Heart left ventricle (tissue), 16 donors: ENCODE measurements at regions not wholly inside any gene's neighbourhood (a gene's known extent, or its start where the extent isn't known, plus 50 kb on each side); places are given as distances from the start of the nearest gene placed in this dataset.

Source experiments
- ATAC-seq, 4 donors: fragments of 200-7000 bp; cut with Tn5 transposase; one replicate each; pipeline ENCODE4 v1.9.1; 2020 to 2022; ENCODE audit warnings: moderate library complexity in 4 of 4, mild to moderate bottlenecking in 3 of 4, moderate number of reproducible peaks in 1 of 4
- DNase-seq, 5 donors: peaks; one replicate each; pipeline ENCODE4 v3.0.0-alpha.2; 2020
- H3K27ac ChIP-seq, 12 donors: fragments of 200-600 bp; sonication (generic) in 4 of 12; one replicate each; pipeline versions ENCODE4 v1.5.0 to v1.8.0; 2016 to 2022; ENCODE audit warnings: mild to moderate bottlenecking in 2 of 12
- H3K27me3 ChIP-seq, 9 donors: fragments of 200-600 bp; sonication (generic) in 2 of 9; one replicate each; pipeline versions ENCODE4 v1.5.1 to v1.8.0; 2016 to 2022; ENCODE audit warnings: mild to moderate bottlenecking in 3 of 9
- H3K36me3 ChIP-seq, 9 donors: fragments of 200-600 bp; sonication (generic) in 2 of 9; one replicate each; pipeline versions ENCODE4 v1.5.0 to v1.8.0; 2018 to 2022; ENCODE audit warnings: mild to moderate bottlenecking in 2 of 9
- H3K4me1 ChIP-seq, 12 donors: fragments of 200-600 bp; sonication (generic) in 4 of 12; one replicate each; pipeline versions ENCODE4 v1.5.0 to v1.8.0; 2016 to 2022; ENCODE audit warnings: mild to moderate bottlenecking in 3 of 12
- H3K4me3 ChIP-seq, 12 donors: fragments of 200-600 bp; sonication (generic) in 4 of 12; one replicate each; pipeline versions ENCODE4 v1.5.0 to v1.8.0; 2017 to 2022; ENCODE audit warnings: mild to moderate bottlenecking in 9 of 12, moderate library complexity in 4 of 12
- H3K9me3 ChIP-seq, 12 donors: fragments of 200-600 bp; sonication (generic) in 4 of 12; one replicate each; pipeline versions ENCODE4 v1.5.0 to v1.8.0; 2016 to 2022; ENCODE audit warnings: mild to moderate bottlenecking in 1 of 12
- POLR2A ChIP-seq, 2 donors: fragments of 450-650 bp; IDR thresholded peaks; one replicate each; pipeline ENCODE4 v1.6.1; 2017; ENCODE audit warnings: antibody characterized with exemption in 2 of 2, mild to moderate bottlenecking in 2 of 2, moderate library complexity in 2 of 2
- WGBS, 4 donors: extraction: QIAGEN DNeasy Blood & Tissue Kit in 2 of 4; methylation state at CpG; one replicate each; pipeline versions ENCODE4 v1.1.5 to v1.1.7; 2013 to 2018; 5-methylcytosine and 5-hydroxymethylcytosine counted together
- intact Hi-C, 10 donors: fragments of 100-400 bp; cut with DNase I; formaldehyde crosslinking; loops; one replicate each; pipeline versions ENCODE4 v1.11.1 to v1.14.2; 2022
- TF ChIP-seq, protein P1 (sequence below), 12 donors: fragments of 200-600 bp; sonication (generic) in 4 of 12; IDR thresholded peaks; one replicate each; pipeline versions ENCODE4 v1.5.0 to v1.8.0; 2018 to 2022; ENCODE audit warnings: antibody characterized with exemption in 12 of 12, mild to moderate bottlenecking in 5 of 12
- donor health status: ischemic (EF 13 %, LVEDD 7.1; RV severe dilation, severe dysfunction).
- donor health status: healthy with polysubstance abuse.
- donor health status: DM: no; HTN: yes; CAD: no.
- donor health status: DM: no; HTN: no; CAD: no.
- donor health status: ischemic (EF 25% LVEDD 6.9; RV normal size, moderate dysfunction).
- donor health status: ischemic (EF 25% LVEDD 5.7; RV mildly dilated, moderate dysfunction).
- donor health status: healthy.
- donor health status: DM: yes; HTN: yes; CAD: no.
- donor health status: ischemic (EF 35%, LVEDD 5.7; RV mildly dilated, moderate dysfunction).
- donor health status: nonischemic (EF 11% LVEDD 7.7; RV severe dilation, severe dysfunction).
- donor health status: DM: yes; HTN: yes; CAD: no.
- donor health status: PGD.
- donor health status: ischemic (EF 29% LVEDD 5.4; RV normal size, mild dysfunction).
- donor health status: nonischemic (EF 23%, LVEDD 6.1; RV moderate dilation, normal function).

DNA sequence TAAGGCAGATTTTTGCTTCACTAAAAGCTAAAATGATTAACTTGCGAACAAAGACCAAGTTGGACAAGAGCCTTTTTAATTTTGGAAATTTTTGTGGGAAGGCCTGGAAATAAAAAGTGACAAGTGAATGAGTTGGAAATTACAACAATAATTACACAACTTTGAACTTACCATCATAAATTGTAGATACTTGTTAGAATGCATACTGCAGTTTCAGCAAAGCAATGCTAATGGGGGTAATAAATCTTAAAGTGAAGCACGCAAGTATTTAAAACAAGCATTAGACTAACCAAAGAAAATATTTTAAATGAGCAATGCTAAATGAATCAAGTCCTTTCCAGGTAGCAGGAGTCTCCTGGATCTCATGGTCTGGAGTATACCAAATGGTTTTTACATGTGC lies 83.2 kb upstream of the EYA4 start:
- TF ChIP-seq, protein P1, sequence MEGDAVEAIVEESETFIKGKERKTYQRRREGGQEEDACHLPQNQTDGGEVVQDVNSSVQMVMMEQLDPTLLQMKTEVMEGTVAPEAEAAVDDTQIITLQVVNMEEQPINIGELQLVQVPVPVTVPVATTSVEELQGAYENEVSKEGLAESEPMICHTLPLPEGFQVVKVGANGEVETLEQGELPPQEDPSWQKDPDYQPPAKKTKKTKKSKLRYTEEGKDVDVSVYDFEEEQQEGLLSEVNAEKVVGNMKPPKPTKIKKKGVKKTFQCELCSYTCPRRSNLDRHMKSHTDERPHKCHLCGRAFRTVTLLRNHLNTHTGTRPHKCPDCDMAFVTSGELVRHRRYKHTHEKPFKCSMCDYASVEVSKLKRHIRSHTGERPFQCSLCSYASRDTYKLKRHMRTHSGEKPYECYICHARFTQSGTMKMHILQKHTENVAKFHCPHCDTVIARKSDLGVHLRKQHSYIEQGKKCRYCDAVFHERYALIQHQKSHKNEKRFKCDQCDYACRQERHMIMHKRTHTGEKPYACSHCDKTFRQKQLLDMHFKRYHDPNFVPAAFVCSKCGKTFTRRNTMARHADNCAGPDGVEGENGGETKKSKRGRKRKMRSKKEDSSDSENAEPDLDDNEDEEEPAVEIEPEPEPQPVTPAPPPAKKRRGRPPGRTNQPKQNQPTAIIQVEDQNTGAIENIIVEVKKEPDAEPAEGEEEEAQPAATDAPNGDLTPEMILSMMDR (IDR thresholded peaks at IDR 0.05), result no peak
- TF ChIP-seq POLR2A (IDR thresholded peaks at IDR 0.05), result no peak
- no peaks in the 10 kb centered on the region for H3K36me3 ChIP-seq
- H3K27ac ChIP-seq, result no peak overlapping the region
- no peaks in the 10 kb centered on the region for H3K27me3 ChIP-seq
- no peaks in the 10 kb centered on the region for H3K4me1 ChIP-seq
- peaks cover 0 to 6% (median 0%) of the 10 kb centered on the region in 12 donors for H3K9me3 ChIP-seq
- intact Hi-C loops, result loop anchor here in 1 of 10 donors (10.0 kb wide), 1 partner anchor 593 kb away; no protein-coding TSS in a partner anchor
- DNase-seq, result no peak
- H3K4me3 ChIP-seq, result no peak overlapping the region
- no peak for ATAC-seq
- WGBS, 4 donors, result 90 to 96% (median 93%) methylated on average over 2 of the region's 2 CpGs

DNA sequence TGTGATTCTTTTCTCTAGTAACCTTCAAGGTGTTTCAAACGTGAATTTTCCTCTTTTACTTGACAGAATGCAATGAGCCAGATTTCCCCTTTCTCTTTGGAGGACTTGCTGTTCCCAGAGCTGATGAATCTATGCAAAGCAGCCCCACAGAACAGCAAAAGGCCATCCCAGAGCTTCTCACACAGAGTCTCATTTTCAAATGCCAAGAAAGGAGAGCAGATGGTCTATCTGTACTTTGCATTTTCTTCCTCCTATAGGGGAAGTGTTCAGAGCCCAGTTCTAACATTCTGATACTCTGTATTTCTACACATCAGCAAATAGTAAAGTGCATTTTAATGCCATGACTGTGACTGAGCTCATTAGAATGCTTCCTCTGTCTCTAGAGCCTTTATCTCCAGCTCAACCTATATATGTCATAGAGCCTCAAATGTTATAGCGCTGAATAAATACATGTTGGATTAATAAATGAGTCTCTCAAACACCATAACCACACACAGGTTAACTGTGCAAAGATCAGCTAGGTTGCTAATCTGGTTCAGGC lies 81.8 kb upstream of the EYA4 start:
- Histone ChIP-seq H3K4me1 (no peaks in the 10 kb centered on the region), H3K27me3 (no peaks in the 10 kb centered on the region), H3K27ac (no peak overlapping the region), H3K36me3 (no peaks in the 10 kb centered on the region), H3K9me3 (peaks cover 0 to 3% (median 0%) of the 10 kb centered on the region in 12 donors), H3K4me3 (no peak overlapping the region)
- ATAC-seq (no peak), DNase-seq (no peak)
- intact Hi-C loops, result loop anchor here in 1 of 10 donors (10.0 kb wide), 1 partner anchor 595 kb away; no protein-coding TSS in a partner anchor
- 54 to 67% (median 60%) methylated on average over 2 of the region's 2 CpGs for WGBS, 4 donors
- TF ChIP-seq, protein P1 (IDR thresholded peaks at IDR 0.05), result no peak
- TF ChIP-seq POLR2A (IDR thresholded peaks at IDR 0.05), result no peak

DNA sequence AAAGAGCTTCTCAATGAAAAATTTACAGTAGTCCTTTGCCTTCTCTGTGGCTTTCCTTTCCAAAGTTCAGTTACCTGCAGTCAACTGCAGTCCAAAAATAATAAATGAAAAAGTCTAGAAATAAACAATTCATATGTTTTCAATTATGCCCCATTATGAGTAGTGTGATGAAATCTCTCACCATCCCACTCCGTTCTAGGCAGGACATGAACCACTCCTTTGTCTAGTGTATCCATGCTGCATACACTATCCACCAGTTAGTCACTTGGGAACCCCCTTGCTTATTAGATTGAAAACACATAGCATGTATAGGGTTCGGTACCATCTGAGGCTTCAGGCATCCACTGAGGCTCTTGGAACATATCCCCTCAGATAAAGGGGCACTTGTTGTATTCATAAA lies 80.6 kb upstream of the EYA4 start:
- 70 to 83% (median 75%) methylated on average over 2 of the region's 2 CpGs for WGBS, 4 donors
- intact Hi-C loops, result loop anchor here in 2 of 10 donors (10.0 kb wide), 1 partner anchor 196 kb away; no protein-coding TSS in a partner anchor
- Histone ChIP-seq H3K4me1 (no peaks in the 10 kb centered on the region), H3K27me3 (no peaks in the 10 kb centered on the region), H3K36me3 (no peaks in the 10 kb centered on the region), H3K9me3 (no peaks in the 10 kb centered on the region), H3K27ac (no peak overlapping the region), H3K4me3 (no peak overlapping the region)
- no peak for ATAC-seq
- no peak for TF ChIP-seq POLR2A (IDR thresholded peaks at IDR 0.05)
- TF ChIP-seq, protein P1 (IDR thresholded peaks at IDR 0.05), result no peak
- no peak for DNase-seq

DNA sequence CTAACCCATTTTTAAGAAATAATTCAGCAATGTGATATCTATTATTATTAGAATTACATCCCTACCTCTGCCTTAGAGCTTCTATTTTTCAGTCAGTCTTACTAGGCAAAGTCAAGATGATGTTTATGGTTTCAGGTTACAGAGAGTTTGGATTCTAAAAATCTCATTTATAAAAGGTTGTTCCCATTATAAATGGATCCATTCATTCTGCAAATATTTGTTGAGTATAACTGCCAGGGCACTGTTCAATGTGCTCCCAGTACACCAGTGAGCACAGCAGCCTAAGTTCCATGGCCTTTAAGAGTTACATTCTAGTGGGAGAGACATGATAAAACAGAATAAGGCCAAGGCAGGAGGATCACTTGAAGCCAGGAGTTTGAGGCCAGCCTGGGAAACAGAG lies 75.9 kb upstream of the EYA4 start:
- Histone ChIP-seq H3K27ac (no peak overlapping the region), H3K9me3 (no peaks in the 10 kb centered on the region), H3K27me3 (no peaks in the 10 kb centered on the region), H3K36me3 (no peaks in the 10 kb centered on the region), H3K4me3 (no peak overlapping the region), H3K4me1 (no peaks in the 10 kb centered on the region)
- no peak for TF ChIP-seq POLR2A (IDR thresholded peaks at IDR 0.05)
- TF ChIP-seq, protein P1 (IDR thresholded peaks at IDR 0.05), result no peak
- ATAC-seq (no peak), DNase-seq (no peak)
- intact Hi-C loops, result loop anchor here in 2 of 10 donors (10.0 kb wide), 1 partner anchor 200 kb away; no protein-coding TSS in a partner anchor
